ENCODE measurements at regions not wholly inside any gene's neighbourhood (a gene's known extent, or its start where the extent isn't known, plus 50 kb on each side); places are given as distances from the start of the nearest gene placed in this dataset.
"Not testable (repeated sequence)": the region's sequence is repeated elsewhere in the genome, so short reads cannot be mapped to it uniquely, and the experiment has no call there.

DNA sequence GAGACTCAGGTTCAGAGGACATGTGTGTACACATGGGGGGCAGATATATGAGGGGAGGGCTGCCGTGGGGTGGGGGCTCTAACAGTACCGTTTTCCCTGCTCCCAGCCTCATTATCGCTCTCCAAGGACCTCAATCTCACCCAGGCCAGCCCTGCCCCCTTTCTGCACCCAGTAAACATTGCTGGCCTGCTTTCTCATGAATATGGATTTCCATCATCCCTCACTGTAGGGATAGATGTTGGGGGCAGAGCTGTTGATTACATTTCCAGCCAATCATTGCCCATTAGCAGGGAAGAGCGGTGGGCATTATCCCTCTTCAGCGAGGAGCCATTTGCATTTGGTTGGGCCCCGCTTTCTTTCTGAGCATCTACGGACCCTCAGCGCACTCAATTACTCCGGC is 273.8 kb downstream of the RPS6KC1 start:
- H3K9me3 Mint-ChIP-seq = peaks cover 4% of the 10 kb centered on the region
- peaks cover 8% of the 10 kb centered on the region for H3K27me3 Mint-ChIP-seq
- H3K36me3 Mint-ChIP-seq (ENCODE audit: low read depth) = no peaks in the 10 kb centered on the region
- no peak for ATAC-seq (replicated peaks)
- no peak overlapping the region for H3K4me3 Mint-ChIP-seq
- no peak overlapping the region for H3K27ac Mint-ChIP-seq
- no peaks in the 10 kb centered on the region for H3K4me1 Mint-ChIP-seq

DNA sequence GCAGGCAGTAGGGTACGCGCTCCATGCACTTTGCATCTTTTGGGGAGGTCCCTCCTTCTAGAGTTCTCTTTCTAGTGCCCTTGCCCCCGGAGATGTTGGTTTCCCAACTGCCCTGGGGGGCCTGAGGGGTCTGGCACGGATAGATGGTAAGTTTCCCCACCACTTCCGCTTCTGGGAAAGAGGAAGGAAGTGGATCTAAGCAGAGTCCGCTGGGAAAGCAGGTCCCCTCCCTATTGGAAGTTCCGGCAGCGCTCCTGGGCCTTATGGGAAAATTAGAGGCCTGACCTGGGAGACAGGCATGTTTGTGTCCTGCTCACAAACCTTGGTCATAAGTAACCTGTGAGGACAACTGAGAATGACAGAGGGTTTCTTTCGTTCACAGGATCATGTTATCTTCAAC is 274.4 kb downstream of the RPS6KC1 start:
- ATAC-seq (replicated peaks) = no peak
- no peaks in the 10 kb centered on the region for H3K36me3 Mint-ChIP-seq (ENCODE audit: low read depth)
- H3K4me1 Mint-ChIP-seq = no peaks in the 10 kb centered on the region
- H3K27ac Mint-ChIP-seq = no peak overlapping the region
- no peak overlapping the region for H3K4me3 Mint-ChIP-seq
- H3K9me3 Mint-ChIP-seq = peaks cover 4% of the 10 kb centered on the region
- peaks cover 11% of the 10 kb centered on the region for H3K27me3 Mint-ChIP-seq

DNA sequence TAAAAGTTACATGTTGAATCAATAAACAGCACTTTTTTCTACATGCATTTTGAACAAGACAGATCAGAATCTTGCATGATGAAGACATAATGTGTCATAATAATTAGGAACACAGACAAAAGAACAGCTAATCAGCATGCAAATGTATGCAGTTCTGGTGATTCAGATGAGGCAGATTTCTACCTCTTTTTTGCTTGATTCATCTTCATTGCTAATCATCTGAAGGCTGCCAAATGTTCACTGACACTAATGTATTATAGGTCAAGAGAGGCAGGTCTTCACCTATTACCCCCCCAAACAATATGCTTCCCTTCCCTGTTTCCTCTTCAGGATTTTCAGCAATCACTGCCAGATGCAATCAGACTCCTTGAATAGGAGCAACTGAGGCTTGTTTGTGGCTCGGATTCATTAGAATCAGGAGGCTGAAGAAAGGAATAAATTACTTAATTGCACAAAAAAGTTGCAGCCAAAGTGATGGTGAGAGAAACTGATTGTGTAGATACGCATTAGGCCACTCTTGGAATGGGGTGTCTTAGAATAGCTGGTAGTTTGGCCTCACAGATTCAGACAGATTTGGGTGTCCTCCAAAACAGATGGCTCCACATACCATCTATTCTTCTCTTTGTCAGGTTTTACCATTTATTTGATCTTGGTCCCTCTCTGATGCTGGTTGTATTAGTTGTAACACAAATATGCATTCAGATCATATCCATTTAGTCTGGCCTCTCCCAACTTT is 275.4 kb downstream of the RPS6KC1 start:
- H3K36me3 Mint-ChIP-seq (ENCODE audit: low read depth) = no peaks in the 10 kb centered on the region
- H3K4me3 Mint-ChIP-seq = no peak overlapping the region
- no peak for ATAC-seq (replicated peaks)
- H3K27ac Mint-ChIP-seq = no peak overlapping the region
- no peaks in the 10 kb centered on the region for H3K4me1 Mint-ChIP-seq
- peaks cover 10% of the 10 kb centered on the region for H3K27me3 Mint-ChIP-seq
- peaks cover 3% of the 10 kb centered on the region for H3K9me3 Mint-ChIP-seq

DNA sequence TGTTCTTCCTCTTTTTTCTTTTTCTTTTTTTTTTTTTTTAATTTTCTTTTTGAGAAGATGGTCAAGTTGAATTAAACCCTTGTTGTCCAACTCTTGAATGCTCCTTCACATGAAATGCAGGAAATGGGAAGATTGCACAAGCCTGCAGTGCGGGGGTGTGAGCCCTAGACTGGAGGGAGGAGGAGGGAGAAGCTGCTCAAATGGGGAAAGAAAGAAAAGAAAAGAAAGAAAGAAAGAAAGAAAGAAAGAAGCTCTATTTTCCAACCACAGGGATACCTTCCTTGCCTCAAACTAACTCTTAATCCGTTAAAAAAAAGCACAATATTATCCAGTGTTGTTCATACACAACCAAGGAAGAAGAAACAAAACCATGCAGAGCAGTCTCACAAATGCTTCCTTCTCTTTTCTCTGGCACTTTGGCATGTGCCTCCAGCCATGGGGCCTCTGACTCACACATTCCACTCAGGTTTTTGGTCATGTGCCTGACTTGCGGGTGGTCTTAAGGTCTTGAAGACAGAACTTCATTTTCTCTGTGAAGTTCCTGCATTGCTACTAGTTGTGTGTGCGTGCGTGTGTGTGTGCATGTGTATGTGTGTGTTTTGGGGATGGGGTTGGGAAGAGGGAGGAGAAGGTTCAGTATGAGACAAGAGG is 276.1 kb downstream of the RPS6KC1 start:
- Mint-ChIP-seq H3K4me1 (no peaks in the 10 kb centered on the region), H3K9me3 (no peaks in the 10 kb centered on the region), H3K27me3 (peaks cover 7% of the 10 kb centered on the region), H3K36me3 (ENCODE audit: low read depth) (no peaks in the 10 kb centered on the region), H3K27ac (no peak overlapping the region), H3K4me3 (no peak overlapping the region)
- no peak for ATAC-seq (replicated peaks)

DNA sequence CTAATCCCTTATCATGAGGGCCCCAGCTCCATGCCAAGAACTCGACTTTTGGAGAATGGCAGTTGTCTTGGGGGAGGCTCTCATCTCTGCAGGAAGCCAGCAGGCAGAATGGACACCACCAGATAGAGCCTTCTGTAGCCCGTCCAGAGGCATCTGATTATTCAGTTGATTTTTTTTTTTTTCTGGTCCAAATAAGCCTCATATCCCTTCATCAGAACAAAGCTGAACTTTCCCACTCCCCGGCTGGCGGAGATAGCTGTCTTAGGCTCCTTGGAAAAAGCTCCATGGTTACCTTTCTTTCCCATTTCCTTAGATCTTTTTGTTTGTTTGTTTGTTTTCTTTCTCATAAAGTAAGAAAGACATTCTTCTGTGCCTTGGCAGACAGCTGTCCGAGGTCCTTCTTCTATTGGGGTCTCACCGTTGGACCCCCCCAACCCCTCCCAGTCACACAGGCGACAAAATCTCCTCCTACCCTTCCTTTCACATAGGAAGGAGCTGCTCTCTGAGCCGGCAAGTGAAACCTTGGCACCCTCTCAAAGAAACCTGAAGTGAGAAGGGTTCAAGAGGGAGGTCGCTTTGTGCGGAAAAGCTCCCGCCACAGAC is 278.5 kb downstream of the RPS6KC1 start:
- Mint-ChIP-seq H3K4me1 (no peaks in the 10 kb centered on the region), H3K27me3 (peaks cover 7% of the 10 kb centered on the region), H3K36me3 (ENCODE audit: low read depth) (no peaks in the 10 kb centered on the region), H3K9me3 (no peaks in the 10 kb centered on the region), H3K4me3 (no peak overlapping the region), H3K27ac (no peak overlapping the region)
- no peak for ATAC-seq (replicated peaks)

DNA sequence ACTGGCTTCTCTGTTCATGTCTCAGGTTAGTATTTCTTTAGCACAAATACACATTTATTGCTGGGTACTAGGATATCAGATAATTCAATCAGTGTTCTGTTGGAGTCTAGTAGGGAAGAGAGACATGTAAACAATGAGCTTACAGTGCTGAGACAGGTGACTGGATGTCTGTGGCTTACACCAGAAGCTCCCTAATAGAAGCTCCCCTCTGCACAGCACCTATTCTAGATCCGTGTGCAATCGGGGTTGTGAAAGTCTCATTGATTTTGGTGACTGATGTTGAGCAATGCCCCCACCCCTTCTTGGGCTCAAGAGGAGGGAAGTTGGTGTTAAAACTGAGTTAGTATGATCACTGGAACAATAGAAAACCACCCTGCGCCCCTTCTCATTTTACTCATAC is 279.2 kb downstream of the RPS6KC1 start:
- peaks cover 7% of the 10 kb centered on the region for H3K27me3 Mint-ChIP-seq
- H3K4me3 Mint-ChIP-seq = no peak overlapping the region
- no peak for ATAC-seq (replicated peaks)
- H3K4me1 Mint-ChIP-seq = no peaks in the 10 kb centered on the region
- H3K27ac Mint-ChIP-seq = no peak overlapping the region
- no peaks in the 10 kb centered on the region for H3K36me3 Mint-ChIP-seq (ENCODE audit: low read depth)
- H3K9me3 Mint-ChIP-seq = no peaks in the 10 kb centered on the region

DNA sequence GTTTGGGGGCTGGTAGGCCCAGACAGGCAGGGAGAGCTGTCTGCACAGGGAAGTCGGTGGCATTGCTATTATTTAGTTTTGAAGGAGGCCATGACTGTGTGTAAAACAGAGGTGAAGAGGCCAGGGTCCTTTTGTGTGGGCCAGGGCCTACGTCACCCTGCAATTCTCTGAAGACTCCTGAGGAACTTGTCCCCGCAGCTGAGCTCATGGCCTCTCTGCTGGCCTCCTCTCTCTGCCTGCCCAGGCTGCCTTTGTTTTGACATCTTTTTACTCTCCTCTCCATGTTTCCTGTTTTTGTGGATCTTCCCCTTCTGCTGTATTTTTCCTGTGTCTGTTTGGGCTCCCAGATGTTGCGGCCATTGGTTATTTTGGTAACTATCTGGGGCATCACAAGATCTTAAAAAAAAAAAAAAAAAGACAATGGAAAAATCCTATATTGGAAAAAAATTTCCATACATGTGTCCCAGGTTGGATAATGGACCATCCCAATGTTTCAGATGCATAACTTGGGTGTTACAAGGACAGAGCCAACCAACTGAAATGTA is 280.7 kb downstream of the RPS6KC1 start:
- Mint-ChIP-seq H3K4me1 (no peaks in the 10 kb centered on the region), H3K27ac (no peak overlapping the region), H3K36me3 (ENCODE audit: low read depth) (no peaks in the 10 kb centered on the region), H3K27me3 (peaks cover 7% of the 10 kb centered on the region), H3K4me3 (no peak overlapping the region), H3K9me3 (no peaks in the 10 kb centered on the region)
- ATAC-seq (replicated peaks) = no peak

DNA sequence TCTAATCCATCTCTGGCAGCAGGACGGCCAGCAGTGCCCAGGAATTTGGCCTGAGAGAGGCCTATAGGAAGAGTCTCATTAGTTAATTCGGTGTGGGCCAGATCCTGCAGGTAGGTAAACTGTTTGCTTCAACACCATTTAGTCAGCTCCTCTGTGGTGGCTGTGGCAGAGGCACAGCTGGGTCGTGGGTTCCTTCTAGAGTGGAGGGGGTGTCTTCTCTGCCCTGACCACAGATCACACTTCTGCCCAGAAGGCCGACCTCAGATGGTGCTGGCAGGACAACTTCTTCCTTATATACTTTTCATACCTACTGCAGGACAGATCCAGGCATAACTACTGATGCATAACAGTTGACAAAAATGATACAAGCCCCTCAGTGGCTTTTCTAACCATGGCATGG is 281.4 kb downstream of the RPS6KC1 start:
- Mint-ChIP-seq H3K4me1 (no peaks in the 10 kb centered on the region), H3K36me3 (ENCODE audit: low read depth) (no peaks in the 10 kb centered on the region), H3K4me3 (no peak overlapping the region), H3K9me3 (no peaks in the 10 kb centered on the region), H3K27ac (no peak overlapping the region), H3K27me3 (peaks cover 11% of the 10 kb centered on the region)
- no peak for ATAC-seq (replicated peaks)

DNA sequence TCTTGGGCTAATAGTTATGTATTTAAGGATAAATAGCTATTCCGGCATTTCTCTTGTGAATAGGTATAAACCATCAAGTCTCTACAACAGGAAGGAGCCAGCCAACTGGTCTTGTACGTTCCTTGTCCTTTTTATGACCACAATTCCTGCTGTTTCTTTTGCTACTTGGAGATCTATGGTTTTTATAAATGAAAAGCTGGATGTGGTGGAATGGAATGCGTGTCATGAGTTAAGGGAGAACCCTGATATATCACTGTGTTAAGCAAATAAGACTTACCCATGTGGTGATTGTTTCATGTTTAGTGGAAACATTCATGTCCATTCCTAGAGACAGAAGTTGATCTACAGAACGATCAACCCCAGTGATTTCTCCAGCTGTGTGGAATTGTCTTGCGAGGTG is 282.1 kb downstream of the RPS6KC1 start:
- H3K27ac Mint-ChIP-seq = no peak overlapping the region
- ATAC-seq (replicated peaks) = no peak

DNA sequence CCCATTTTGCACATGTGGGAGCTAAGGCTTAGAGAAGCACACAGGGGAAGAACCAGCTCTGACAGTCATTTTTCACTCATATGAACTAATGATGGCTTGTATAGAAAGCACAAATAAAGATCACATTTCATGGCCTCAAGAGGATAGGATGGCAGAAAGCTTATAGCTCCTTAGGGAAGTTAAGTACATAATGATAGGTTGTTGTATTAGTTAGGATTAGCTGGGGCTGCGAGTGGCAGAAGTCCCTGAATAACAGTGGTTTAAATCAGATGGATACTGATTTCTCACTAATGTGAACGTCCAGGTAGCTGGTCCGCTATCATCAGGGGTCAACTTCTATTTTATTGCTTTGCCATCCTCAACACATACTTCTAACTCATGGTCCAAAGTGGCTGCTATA is 284.0 kb downstream of the RPS6KC1 start:
- Mint-ChIP-seq H3K27me3 (peaks cover 9% of the 10 kb centered on the region), H3K4me1 (no peaks in the 10 kb centered on the region), H3K4me3 (no peak overlapping the region), H3K9me3 (no peaks in the 10 kb centered on the region), H3K36me3 (ENCODE audit: low read depth) (no peaks in the 10 kb centered on the region), H3K27ac (no peak overlapping the region)
- ATAC-seq (replicated peaks) = no peak

More for the DNA sequence above, 282.1 kb downstream of the RPS6KC1 start:
- H3K4me3 Mint-ChIP-seq = no peak overlapping the region
- H3K4me1 Mint-ChIP-seq = no peaks in the 10 kb centered on the region
- peaks cover 14% of the 10 kb centered on the region for H3K27me3 Mint-ChIP-seq
- H3K9me3 Mint-ChIP-seq = no peaks in the 10 kb centered on the region
- no peaks in the 10 kb centered on the region for H3K36me3 Mint-ChIP-seq (ENCODE audit: low read depth)

DNA sequence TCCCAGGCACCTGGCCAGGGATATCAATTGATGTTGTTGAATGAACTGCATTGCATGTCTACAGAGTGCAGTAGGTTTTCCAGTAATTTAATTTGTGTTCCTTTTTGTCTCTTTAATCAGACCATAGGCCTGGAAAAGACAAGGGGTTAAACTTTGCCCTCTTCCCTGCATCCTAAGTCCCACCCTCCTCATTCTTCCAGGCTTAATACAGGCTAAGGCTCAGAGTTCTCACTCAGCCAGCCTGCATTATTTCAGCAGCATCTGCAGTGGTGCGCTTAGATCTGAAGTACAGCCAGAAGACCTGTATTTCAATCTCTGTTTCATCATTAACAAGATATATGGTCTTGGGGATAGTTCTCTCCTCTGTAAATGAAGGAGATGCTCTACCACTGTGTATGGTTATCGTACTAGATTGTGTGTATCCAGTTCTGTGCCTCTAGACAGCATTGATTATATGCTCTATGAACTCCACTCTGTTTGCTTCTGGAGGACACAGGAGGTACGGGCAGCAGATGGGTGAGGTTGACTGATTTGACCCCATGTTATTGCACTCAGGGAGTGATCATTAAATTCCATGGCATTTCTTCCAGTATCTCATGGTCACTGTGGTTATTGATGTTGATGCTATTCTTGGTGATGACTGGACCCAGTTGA is 286.1 kb downstream of the RPS6KC1 start:
- Mint-ChIP-seq H3K27ac (no peak overlapping the region), H3K4me1 (no peaks in the 10 kb centered on the region), H3K4me3 (no peak overlapping the region), H3K36me3 (ENCODE audit: low read depth) (no peaks in the 10 kb centered on the region), H3K27me3 (peaks cover 11% of the 10 kb centered on the region), H3K9me3 (no peaks in the 10 kb centered on the region)
- ATAC-seq (replicated peaks) = no peak

DNA sequence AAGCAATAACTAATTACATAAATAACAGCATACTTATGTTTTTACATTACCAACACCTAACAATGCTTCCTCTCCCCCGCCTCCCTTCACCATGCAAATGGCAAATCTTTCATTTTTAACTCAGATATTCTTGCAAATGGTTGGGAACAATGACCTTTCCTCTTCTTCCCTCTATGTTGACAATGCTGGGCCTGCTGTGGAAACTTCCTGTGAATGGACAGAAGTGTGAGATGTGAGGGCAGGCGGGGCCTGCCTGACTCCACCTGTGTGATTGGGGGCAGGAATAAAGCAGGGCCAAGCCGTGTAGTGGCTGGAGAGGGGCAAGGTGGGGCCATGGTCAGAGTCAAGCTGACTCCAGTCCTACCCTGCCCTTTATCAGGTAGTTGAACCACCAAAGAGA is 289.6 kb downstream of the RPS6KC1 start:
- no peak for ATAC-seq (replicated peaks)
- Mint-ChIP-seq H3K36me3 (ENCODE audit: low read depth) (no peaks in the 10 kb centered on the region), H3K27ac (no peak overlapping the region), H3K4me3 (no peak overlapping the region), H3K27me3 (peaks cover 14% of the 10 kb centered on the region), H3K4me1 (no peaks in the 10 kb centered on the region), H3K9me3 (no peaks in the 10 kb centered on the region)

DNA sequence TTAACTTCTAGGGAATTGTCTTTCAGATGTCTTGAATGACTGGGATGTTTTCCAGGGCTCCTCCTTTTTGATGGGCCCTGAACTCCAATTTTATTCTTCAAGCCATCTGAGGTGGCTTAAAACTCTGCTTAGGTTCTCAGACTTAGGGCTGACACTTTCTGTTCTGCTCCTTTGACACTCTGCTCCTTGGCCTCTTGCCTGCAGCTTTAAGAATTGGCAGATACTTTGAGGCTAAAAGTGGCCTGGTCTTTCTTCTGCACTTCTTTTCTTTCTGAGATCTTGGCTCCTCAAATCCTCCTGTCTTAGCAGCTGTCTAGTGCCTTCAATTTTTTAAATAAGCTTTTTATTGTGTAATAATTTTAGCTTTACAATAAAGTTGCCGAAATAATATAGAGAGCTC is 294.6 kb downstream of the RPS6KC1 start:
- Mint-ChIP-seq H3K4me3 (no peak overlapping the region), H3K27ac (no peak overlapping the region), H3K4me1 (no peaks in the 10 kb centered on the region), H3K36me3 (ENCODE audit: low read depth) (no peaks in the 10 kb centered on the region), H3K27me3 (peaks cover 19% of the 10 kb centered on the region), H3K9me3 (no peaks in the 10 kb centered on the region)
- ATAC-seq (replicated peaks) = no peak

DNA sequence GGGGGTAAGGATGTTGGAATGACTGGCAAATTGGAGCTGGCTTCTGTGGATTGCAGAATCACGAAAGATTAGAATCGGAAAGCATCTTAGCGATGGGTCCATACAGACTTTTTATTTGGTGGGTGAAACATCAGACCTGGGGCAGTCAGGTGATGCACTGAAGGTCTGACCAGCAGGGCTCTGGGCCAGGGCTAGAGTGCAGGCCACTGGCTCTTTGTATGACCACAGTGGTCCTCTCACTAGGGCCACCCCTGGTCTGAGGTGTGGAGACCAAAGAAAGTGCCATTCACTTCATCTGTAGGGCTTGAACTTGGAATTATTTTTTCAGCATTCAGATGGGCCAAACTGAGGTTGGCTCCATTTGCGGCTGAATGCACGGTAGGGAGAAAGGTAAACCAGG is 306.4 kb downstream of the RPS6KC1 start:
- no peak overlapping the region for H3K4me3 Mint-ChIP-seq
- H3K27ac Mint-ChIP-seq = no peak overlapping the region
- no peak for ATAC-seq (replicated peaks)
- H3K36me3 Mint-ChIP-seq (ENCODE audit: low read depth) = no peaks in the 10 kb centered on the region
- peaks cover 4% of the 10 kb centered on the region for H3K27me3 Mint-ChIP-seq
- H3K4me1 Mint-ChIP-seq = no peaks in the 10 kb centered on the region
- H3K9me3 Mint-ChIP-seq = no peaks in the 10 kb centered on the region

DNA sequence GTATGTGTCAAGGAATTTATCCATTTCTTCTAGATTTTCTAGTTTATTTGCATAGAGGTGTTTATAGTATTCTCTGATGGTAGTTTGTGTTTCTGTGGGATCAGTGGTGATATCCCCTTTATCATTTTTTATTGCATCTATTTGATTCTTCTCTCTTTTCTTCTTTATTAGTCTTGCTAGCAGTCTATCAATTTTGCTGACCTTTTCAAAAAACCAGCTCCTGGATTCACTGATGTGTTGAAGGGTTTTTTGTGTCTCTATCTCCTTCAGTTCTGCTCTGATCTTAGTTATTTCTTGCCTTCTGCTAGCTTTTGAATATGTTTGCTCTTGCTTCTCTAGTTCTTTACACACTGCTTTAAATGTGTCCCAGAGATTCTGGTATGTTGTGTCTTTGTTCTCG is 307.3 kb downstream of the RPS6KC1 start:
- not testable (repeated sequence) for H3K36me3 Mint-ChIP-seq (ENCODE audit: low read depth); ATAC-seq (replicated peaks); H3K9me3 Mint-ChIP-seq

More for the DNA sequence above, 307.3 kb downstream of the RPS6KC1 start:
- not testable (repeated sequence) for H3K27ac Mint-ChIP-seq, H3K27me3 Mint-ChIP-seq, H3K4me1 Mint-ChIP-seq, H3K4me3 Mint-ChIP-seq

Data from activated T-helper 17 cell treated with anti-CD3 and anti-CD28 coated beads, Interleukin-2, amount 50 U/mL, for 72 hours (primary cell).